ENCODE measurements at regions not wholly inside any gene's neighbourhood (a gene's known extent, or its start where the extent isn't known, plus 50 kb on each side); places are given as distances from the start of the nearest gene placed in this dataset.

- Histone ChIP-seq H3K4me3 (ENCODE audit: control insufficient read depth in 1 of 2, extremely low read depth in 1 of 2, low read length in 1 of 2) (no peak overlapping the region), H3K4me1 (ENCODE audit: control insufficient read depth in 1 of 2, extremely low read depth in 1 of 2, insufficient read depth in 2 of 2, low read length in 2 of 2) (no peaks in the 10 kb centered on the region), H3K36me3 (ENCODE audit: control insufficient read depth in 2 of 2, extremely low read depth in 1 of 2, insufficient read depth in 1 of 2, low read length in 1 of 2) (peaks cover 0 to 3% of the 10 kb centered on the region in 2 donors), H3K27ac (ENCODE audit: low read length) (no peak overlapping the region), H3K27me3 (replicated peaks in 1 of 2; ENCODE audit: control insufficient read depth in 2 of 2, extremely low read depth in 1 of 2, insufficient read depth in 2 of 2, low read length in 1 of 2) (no peaks in the 10 kb centered on the region), H3K9me3 (no peaks in the 10 kb centered on the region)
- DNase-seq (no peak), ATAC-seq (replicated peaks in 1 of 4) (no peak)
- 100% methylated on average over 1 of the region's 3 CpGs for WGBS (ENCODE audit: insufficient coverage)
- Mint-ChIP-seq H3K27me3 (no peaks in the 10 kb centered on the region), H3K4me1 (no peaks in the 10 kb centered on the region), H3K9me3 (no peaks in the 10 kb centered on the region), H3K36me3 (peaks cover 29% of the 10 kb centered on the region), H3K4me3 (no peak overlapping the region), H3K27ac (no peak overlapping the region)
- ChIA-PET POLR2A (interaction anchor here (0.6 kb wide), 2 partner anchors 213 to 285 kb away, joined by 3 read pairs; no protein-coding TSS in a partner anchor), CTCF (interaction anchor here in 1 of 2 donors (0.5 to 0.9 kb wide), 2 partner anchors 11 to 724 kb away, joined by 3 to 4 read pairs; no protein-coding TSS in a partner anchor)
Observed at GRCh38 chr3:113058188-113058587, 67.4 kb downstream of the GTPBP8 start.

- H3K4me3 Mint-ChIP-seq, result no peak overlapping the region
- no peaks in the 10 kb centered on the region for H3K4me1 Mint-ChIP-seq
- peaks cover 0 to 8% of the 10 kb centered on the region in 2 donors for H3K36me3 ChIP-seq (ENCODE audit: control insufficient read depth in 2 of 2, extremely low read depth in 1 of 2, insufficient read depth in 1 of 2, low read length in 1 of 2)
- POLR2A ChIA-PET, result no interaction called here
- H3K27me3 Mint-ChIP-seq, result no peaks in the 10 kb centered on the region
- DNase-seq (no peak), ATAC-seq (replicated peaks in 1 of 4) (no peak)
- H3K27ac ChIP-seq (ENCODE audit: low read length), result no peak overlapping the region
- H3K9me3 ChIP-seq, result peaks cover 6% of the 10 kb centered on the region
- peaks cover 7 to 24% (median 14%) of the 10 kb centered on the region in 3 donors for H3K9me3 Mint-ChIP-seq
- H3K36me3 Mint-ChIP-seq, result peaks cover 64% of the 10 kb centered on the region
- no peaks in the 10 kb centered on the region for H3K4me1 ChIP-seq (ENCODE audit: control insufficient read depth in 1 of 2, extremely low read depth in 1 of 2, insufficient read depth in 2 of 2, low read length in 2 of 2)
- CTCF ChIA-PET, result no interaction called here
- H3K27me3 ChIP-seq (replicated peaks in 1 of 2; ENCODE audit: control insufficient read depth in 2 of 2, extremely low read depth in 1 of 2, insufficient read depth in 2 of 2, low read length in 1 of 2), result no peaks in the 10 kb centered on the region
- H3K4me3 ChIP-seq (ENCODE audit: control insufficient read depth in 1 of 2, extremely low read depth in 1 of 2, low read length in 1 of 2), result no peak overlapping the region
- no peak overlapping the region for H3K27ac Mint-ChIP-seq
Observed at GRCh38 chr3:113062705-113063104, 71.9 kb downstream of the GTPBP8 start.

GRCh38 chr3:113063126-113063894 lies 72.5 kb downstream of the GTPBP8 start:
- POLR2A ChIA-PET, result no interaction called here
- Histone ChIP-seq H3K4me3 (ENCODE audit: control insufficient read depth in 1 of 2, extremely low read depth in 1 of 2, low read length in 1 of 2) (no peak overlapping the region), H3K27ac (ENCODE audit: low read length) (no peak overlapping the region), H3K36me3 (ENCODE audit: control insufficient read depth in 2 of 2, extremely low read depth in 1 of 2, insufficient read depth in 1 of 2, low read length in 1 of 2) (peaks cover 0 to 8% of the 10 kb centered on the region in 2 donors), H3K27me3 (replicated peaks in 1 of 2; ENCODE audit: control insufficient read depth in 2 of 2, extremely low read depth in 1 of 2, insufficient read depth in 2 of 2, low read length in 1 of 2) (no peaks in the 10 kb centered on the region), H3K4me1 (ENCODE audit: control insufficient read depth in 1 of 2, extremely low read depth in 1 of 2, insufficient read depth in 2 of 2, low read length in 2 of 2) (no peaks in the 10 kb centered on the region), H3K9me3 (peaks cover 6% of the 10 kb centered on the region)
- no peak overlapping the region for H3K27ac Mint-ChIP-seq
- CTCF ChIA-PET, result no interaction called here
- no peak overlapping the region for H3K4me3 Mint-ChIP-seq
- no peaks in the 10 kb centered on the region for H3K4me1 Mint-ChIP-seq
- 55% methylated on average over 2 of the region's 4 CpGs for WGBS (ENCODE audit: insufficient coverage)
- H3K9me3 Mint-ChIP-seq, result peaks cover 7 to 24% (median 14%) of the 10 kb centered on the region in 3 donors
- no peak for DNase-seq
- no peaks in the 10 kb centered on the region for H3K27me3 Mint-ChIP-seq
- no peak for ATAC-seq (replicated peaks in 1 of 4)
- H3K36me3 Mint-ChIP-seq, result peaks cover 65% of the 10 kb centered on the region

- CTCF ChIA-PET, result no interaction called here
- no CpG with 5 or more reads among the region's 1 CpG for WGBS (ENCODE audit: insufficient coverage)
- Histone ChIP-seq H3K27me3 (replicated peaks in 1 of 2; ENCODE audit: control insufficient read depth in 2 of 2, extremely low read depth in 1 of 2, insufficient read depth in 2 of 2, low read length in 1 of 2) (no peaks in the 10 kb centered on the region), H3K4me1 (ENCODE audit: control insufficient read depth in 1 of 2, extremely low read depth in 1 of 2, insufficient read depth in 2 of 2, low read length in 2 of 2) (no peaks in the 10 kb centered on the region), H3K9me3 (peaks cover 6% of the 10 kb centered on the region), H3K36me3 (ENCODE audit: control insufficient read depth in 2 of 2, extremely low read depth in 1 of 2, insufficient read depth in 1 of 2, low read length in 1 of 2) (peaks cover 0 to 8% of the 10 kb centered on the region in 2 donors), H3K4me3 (ENCODE audit: control insufficient read depth in 1 of 2, extremely low read depth in 1 of 2, low read length in 1 of 2) (no peak overlapping the region), H3K27ac (ENCODE audit: low read length) (no peak overlapping the region)
- Mint-ChIP-seq H3K27me3 (no peaks in the 10 kb centered on the region), H3K36me3 (peaks cover 70% of the 10 kb centered on the region), H3K4me3 (no peak overlapping the region), H3K27ac (no peak overlapping the region), H3K4me1 (no peaks in the 10 kb centered on the region), H3K9me3 (peaks cover 7 to 24% (median 14%) of the 10 kb centered on the region in 3 donors)
- POLR2A ChIA-PET, result no interaction called here
- ATAC-seq (replicated peaks in 1 of 4) (no peak), DNase-seq (no peak)
Observed at GRCh38 chr3:113064183-113064582, 73.4 kb downstream of the GTPBP8 start.

- peaks cover 67% of the 10 kb centered on the region for H3K36me3 Mint-ChIP-seq
- no peaks in the 10 kb centered on the region for H3K4me1 ChIP-seq (ENCODE audit: control insufficient read depth in 1 of 2, extremely low read depth in 1 of 2, insufficient read depth in 2 of 2, low read length in 2 of 2)
- H3K9me3 ChIP-seq, result peaks cover 6% of the 10 kb centered on the region
- no peak overlapping the region for H3K4me3 ChIP-seq (ENCODE audit: control insufficient read depth in 1 of 2, extremely low read depth in 1 of 2, low read length in 1 of 2)
- ChIA-PET POLR2A (no interaction called here), CTCF (interaction anchor here in 1 of 2 donors (1.0 kb wide), 1 partner anchor 11 kb away, joined by 3 read pairs; no protein-coding TSS in a partner anchor)
- H3K36me3 ChIP-seq (ENCODE audit: control insufficient read depth in 2 of 2, extremely low read depth in 1 of 2, insufficient read depth in 1 of 2, low read length in 1 of 2), result peaks cover 0 to 8% of the 10 kb centered on the region in 2 donors
- ATAC-seq (replicated peaks in 1 of 4) (no peak), DNase-seq (no peak)
- H3K4me3 Mint-ChIP-seq, result no peak overlapping the region
- no peaks in the 10 kb centered on the region for H3K27me3 Mint-ChIP-seq
- no peak overlapping the region for H3K27ac ChIP-seq (ENCODE audit: low read length)
- no peaks in the 10 kb centered on the region for H3K27me3 ChIP-seq (replicated peaks in 1 of 2; ENCODE audit: control insufficient read depth in 2 of 2, extremely low read depth in 1 of 2, insufficient read depth in 2 of 2, low read length in 1 of 2)
- H3K4me1 Mint-ChIP-seq, result no peaks in the 10 kb centered on the region
- H3K27ac Mint-ChIP-seq, result no peak overlapping the region
- 100% methylated on average over 1 of the region's 3 CpGs for WGBS (ENCODE audit: insufficient coverage)
- H3K9me3 Mint-ChIP-seq, result peaks cover 7 to 24% (median 14%) of the 10 kb centered on the region in 3 donors
Observed at GRCh38 chr3:113065336-113065735, 74.6 kb downstream of the GTPBP8 start.

GRCh38 chr3:113070072-113070640 lies 79.4 kb downstream of the GTPBP8 start:
- H3K36me3 Mint-ChIP-seq, result peaks cover 50% of the 10 kb centered on the region
- Histone ChIP-seq H3K27ac (ENCODE audit: low read length) (no peak overlapping the region), H3K36me3 (ENCODE audit: control insufficient read depth in 2 of 2, extremely low read depth in 1 of 2, insufficient read depth in 1 of 2, low read length in 1 of 2) (no peaks in the 10 kb centered on the region), H3K4me1 (ENCODE audit: control insufficient read depth in 1 of 2, extremely low read depth in 1 of 2, insufficient read depth in 2 of 2, low read length in 2 of 2) (no peaks in the 10 kb centered on the region), H3K27me3 (replicated peaks in 1 of 2; ENCODE audit: control insufficient read depth in 2 of 2, extremely low read depth in 1 of 2, insufficient read depth in 2 of 2, low read length in 1 of 2) (no peaks in the 10 kb centered on the region), H3K9me3 (peaks cover 6% of the 10 kb centered on the region), H3K4me3 (ENCODE audit: control insufficient read depth in 1 of 2, extremely low read depth in 1 of 2, low read length in 1 of 2) (no peak overlapping the region)
- H3K27me3 Mint-ChIP-seq, result no peaks in the 10 kb centered on the region
- ATAC-seq (replicated peaks in 1 of 4) (no peak), DNase-seq (no peak)
- peaks cover 7 to 19% (median 14%) of the 10 kb centered on the region in 3 donors for H3K9me3 Mint-ChIP-seq
- no peak overlapping the region for H3K27ac Mint-ChIP-seq
- no peak overlapping the region for H3K4me3 Mint-ChIP-seq
- POLR2A ChIA-PET, result interaction anchor here in 1 of 2 donors (0.6 kb wide), 1 partner anchor 486 kb away, joined by 3 read pairs; no protein-coding TSS in a partner anchor
- no peaks in the 10 kb centered on the region for H3K4me1 Mint-ChIP-seq
- CTCF ChIA-PET, result no interaction called here
- WGBS (ENCODE audit: insufficient coverage), result no CpG with 5 or more reads among the region's 1 CpG

All from T-cell (primary cell).